Endothelial cell of umbilical vein (primary cell): ENCODE measurements at regions not wholly inside any gene's neighbourhood (a gene's known extent, or its start where the extent isn't known, plus 50 kb on each side); places are given as distances from the start of the nearest gene placed in this dataset.

ENCODE experiments used
- CTCF ChIP-seq, 2 donors: IDR thresholded peaks; 1 replicate in 1 of 2; 2 replicates in 1 of 2; pipeline ENCODE4 v1.5.1; 2011; ENCODE audit warnings: low read length in 2 of 2, mild to moderate bottlenecking in 2 of 2, moderate library complexity in 2 of 2, control low read depth in 1 of 2, inconsistent platforms in 1 of 2, low read depth in 1 of 2; ENCODE audit not compliant: insufficient read depth in 1 of 2; ENCODE audit errors: extremely low read depth in 1 of 2
- JUN ChIP-seq: IDR thresholded peaks from 2 replicates; pipeline ENCODE4 v1.6.1; 2011; ENCODE audit warnings: borderline replicate concordance, low read depth; ENCODE audit not compliant: insufficient read length, insufficient read depth
- MYC ChIP-seq: IDR thresholded peaks from one replicate; pipeline ENCODE4 v1.6.1; 2011; ENCODE audit warnings: mild to moderate bottlenecking, low read depth, low read length
- POLR2A ChIP-seq: IDR thresholded peaks from 2 replicates; pipeline ENCODE4 v1.6.1; 2012; ENCODE audit warnings: low read depth, mild to moderate bottlenecking, control low read depth, low read length
- POLR2AphosphoS5 ChIP-seq: IDR thresholded peaks from 2 replicates; pipeline ENCODE4 v1.6.1; 2012; ENCODE audit warnings: low read depth, mild to moderate bottlenecking, control low read depth, low read length, moderate library complexity; ENCODE audit not compliant: insufficient read depth

DNA sequence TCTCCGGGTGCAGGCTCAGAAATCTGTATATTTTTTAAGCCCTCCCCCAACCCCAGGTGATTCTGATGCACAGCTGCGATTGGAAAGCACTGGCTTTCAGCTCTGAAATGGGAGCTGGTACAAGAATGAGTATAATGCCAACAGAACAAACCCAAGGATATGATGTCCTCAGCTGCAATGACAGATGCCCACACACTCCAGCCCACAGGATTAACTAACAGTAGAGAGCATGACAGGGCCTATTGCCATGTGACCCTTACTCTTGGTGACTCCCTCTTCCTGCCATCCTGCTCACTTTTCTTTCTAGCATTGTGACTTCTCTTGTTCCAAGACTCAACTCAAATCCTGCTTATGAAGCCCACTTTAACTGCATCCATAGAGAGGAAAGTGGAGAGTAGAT is 174.5 kb downstream of the FGF18 start:
- TF ChIP-seq POLR2A (no peak), CTCF (IDR thresholded peaks at IDR 0.05; ENCODE audit: extremely low read depth in 1 of 2, insufficient read depth in 1 of 2, low read depth in 1 of 2, low read length in 2 of 2) (no peak), POLR2AphosphoS5 (no peak), JUN (no peak), MYC (no peak)
